ENCODE measurements at regions not wholly inside any gene's neighbourhood (a gene's known extent, or its start where the extent isn't known, plus 50 kb on each side); places are given as distances from the start of the nearest gene placed in this dataset.

- TF ChIP-seq POLR2A (IDR thresholded peaks at IDR 0.05; ENCODE audit: low read depth, low read length) (no peak), POLR2AphosphoS5 (IDR thresholded peaks at IDR 0.05; ENCODE audit: low read depth, low read length) (no peak), PAX5 (IDR thresholded peaks at IDR 0.05; ENCODE audit: insufficient read depth, low read length, severe bottlenecking) (no peak), TAF1 (IDR thresholded peaks at IDR 0.05; ENCODE audit: low read depth, low read length) (no peak), SPI1 (IDR thresholded peaks at IDR 0.05; ENCODE audit: low read depth, low read length) (no peak)
Observed at GRCh38 chr12:58670623-58671022, 249.7 kb downstream of the LRIG3 start.
